HepG2 (cell line): ENCODE measurements at regions not wholly inside any gene's neighbourhood (a gene's known extent, or its start where the extent isn't known, plus 50 kb on each side); places are given as distances from the start of the nearest gene placed in this dataset.

Experiments used
- ATAC-seq: fragments of 200-7000 bp; cut with Tn5 transposase; 3 replicates; pipeline ENCODE4 v1.9.1; 2020; ENCODE audit warnings: mild to moderate bottlenecking, moderate library complexity
- BruUV-seq: library from RNA; stranded (reverse); fragments of 400-500 nt; replicated peaks from 2 replicates; lab custom pipeline; 2021; lab: Mats Ljungman, UMichigan
- CTCF ChIA-PET: fragments of 300-600 bp; formaldehyde crosslinking; extraction: SDS; loops from one replicate; lab custom pipeline; 2021; ENCODE audit warnings: low total read pairs, inconsistent platforms, low intra/inter-chr PET ratio; lab: Yijun Ruan, JAX
- POLR2A ChIA-PET: fragments of 350-600 bp; sonication (Branson Sonifier 250); formaldehyde crosslinking; loops from one replicate; lab custom pipeline; 2020; ENCODE audit warnings: antibody characterized with exemption, inconsistent platforms; lab: Yijun Ruan, JAX
- DNase-seq: peaks from one replicate; pipeline ENCODE4 v3.0.0-alpha.2; 2015; ENCODE audit warnings: low spot score
- FAIRE-seq: peaks from 3 replicates; lab custom pipeline; 2011; peaks lifted over from hg19 to GRCh38; lab: Jason Lieb, UNC
- H2AFZ ChIP-seq: one replicate; pipeline ENCODE4 v1.6.1; 2011; ENCODE audit warnings: low read length, inconsistent platforms
- H3K27ac ChIP-seq: fragments of 300-600 bp; 3 replicates; pipeline ENCODE4 v1.8.0; 2011; ENCODE audit warnings: mixed run types, mild to moderate bottlenecking, mixed read lengths, low read length, inconsistent platforms; ENCODE audit not compliant: insufficient read depth; ENCODE audit errors: extremely low read length
- H3K27me3 ChIP-seq, 2 experiments: fragments of 200-600 bp in 1 of 2; 2 replicates in 1 of 2; 3 replicates in 1 of 2; pipeline versions ENCODE4 v1.6.0 to v1.8.0; 2011; ENCODE audit warnings: low read length in 2 of 2, mild to moderate bottlenecking in 2 of 2, moderate library complexity in 2 of 2, inconsistent platforms in 1 of 2; ENCODE audit not compliant: insufficient read depth in 2 of 2, control insufficient read depth in 1 of 2
- H3K36me3 ChIP-seq, 2 experiments: fragments of 200-600 bp in 1 of 2; replicated peaks in 1 of 2; 2 replicates in 1 of 2; 3 replicates in 1 of 2; pipeline versions ENCODE4 v1.5.1 to v1.8.0; 2011; ENCODE audit warnings: low read length in 2 of 2, inconsistent platforms in 1 of 2; ENCODE audit not compliant: insufficient read depth in 2 of 2, control insufficient read depth in 1 of 2
- H3K4me1 ChIP-seq: 2 replicates; pipeline ENCODE4 v1.5.1; 2012; ENCODE audit warnings: low read length, inconsistent platforms; ENCODE audit not compliant: insufficient read depth
- H3K4me2 ChIP-seq: 2 replicates; pipeline ENCODE4 v1.6.0; 2011; ENCODE audit warnings: low read depth, low read length, inconsistent platforms
- H3K4me3 ChIP-seq, 3 experiments: fragments of 200-600 bp in 1 of 3; sonication (generic), shearing (Covaris generic) in 1 of 3; replicated peaks in 1 of 3; 2 replicates each; pipeline ENCODE4 v1.5.1; 2011 to 2016; ENCODE audit warnings: low read length in 3 of 3, inconsistent platforms in 2 of 3, low read depth in 2 of 3, mild to moderate bottlenecking in 2 of 3, control low read depth in 1 of 3, mixed read lengths in 1 of 3; ENCODE audit not compliant: insufficient read depth in 1 of 3
- H3K79me2 ChIP-seq: one replicate; pipeline ENCODE4 v1.6.1; 2011; ENCODE audit warnings: low read length, inconsistent platforms; ENCODE audit not compliant: insufficient read depth
- H3K9ac ChIP-seq: 2 replicates; pipeline ENCODE4 v1.6.0; 2011; ENCODE audit warnings: mild to moderate bottlenecking, low read depth, low read length, inconsistent platforms; ENCODE audit not compliant: insufficient read depth
- H3K9me3 ChIP-seq: 2 replicates; pipeline ENCODE4 v1.5.1; 2012; ENCODE audit warnings: mild to moderate bottlenecking, low read length
- H4K20me1 ChIP-seq: 2 replicates; pipeline ENCODE4 v1.6.0; 2011; ENCODE audit warnings: inconsistent platforms, mild to moderate bottlenecking, low read length, moderate library complexity; ENCODE audit not compliant: insufficient read depth
- MATR3 ChIP-seq: sonication (generic); formaldehyde crosslinking; IDR thresholded peaks from 2 replicates; pipeline ENCODE4 v1.4.0; 2020; ENCODE audit warnings: missing genetic modification reagents
- POGK ChIP-seq: sonication (generic); formaldehyde crosslinking; conservative IDR thresholded peaks from 2 replicates; pipeline ENCODE4 v1.8.0; 2022; ENCODE audit warnings: mild to moderate bottlenecking, moderate library complexity, missing genetic modification reagents
- RAD51 ChIP-seq: fragments of 450-650 bp; IDR thresholded peaks from 2 replicates; pipeline ENCODE4 v1.6.1; 2016; ENCODE audit warnings: borderline replicate concordance
- RBFOX2 ChIP-seq: fragments of 200-400 bp; formaldehyde crosslinking; IDR thresholded peaks from 2 replicates; pipeline ENCODE4 v1.6.1; 2017; ENCODE audit warnings: low read depth, mild to moderate bottlenecking, low read length
- REPIN1 ChIP-seq: sonication (generic); formaldehyde crosslinking; IDR thresholded peaks from 2 replicates; pipeline ENCODE4 v1.8.0; 2022; ENCODE audit warnings: missing genetic modification reagents, low read depth, mild to moderate bottlenecking, borderline replicate concordance
- SMAD3 ChIP-seq: sonication (generic); formaldehyde crosslinking; IDR thresholded peaks from 2 replicates; pipeline ENCODE4 v1.4.0; 2020; ENCODE audit warnings: missing genetic modification reagents
- TFDP2 ChIP-seq: sonication (generic); formaldehyde crosslinking; IDR thresholded peaks from 2 replicates; pipeline ENCODE4 v1.4.0; 2020; ENCODE audit warnings: missing genetic modification reagents
- ZFYVE20 ChIP-seq: sonication (generic); formaldehyde crosslinking; IDR thresholded peaks from 2 replicates; pipeline ENCODE4 v1.8.0; 2023; ENCODE audit warnings: low read depth, mild to moderate bottlenecking, moderate library complexity, missing genetic modification reagents, borderline replicate concordance
- ZNF224 ChIP-seq: sonication (generic); formaldehyde crosslinking; IDR thresholded peaks from 2 replicates; pipeline ENCODE4 v1.5.0; 2020; ENCODE audit warnings: mild to moderate bottlenecking, missing genetic modification reagents
- ZNF512B ChIP-seq: sonication (generic); formaldehyde crosslinking; IDR thresholded peaks from 2 replicates; pipeline ENCODE4 v1.5.1; 2020; ENCODE audit warnings: missing genetic modification reagents, mild to moderate bottlenecking, borderline replicate concordance
- ZNF580 ChIP-seq: IDR thresholded peaks from 2 replicates; pipeline ENCODE4 v1.6.1; 2016; ENCODE audit warnings: low read depth, borderline replicate concordance
- WGBS: methylation state at CpG from one replicate; pipeline ENCODE4 v1.1.6; 2017; ENCODE audit warnings: low lambda C conversion rate; 5-methylcytosine and 5-hydroxymethylcytosine counted together
- in situ Hi-C: cut with HindIII; loops from 2 replicates; pipeline ENCODE4 v1.10.0; 2017; ENCODE audit warnings: low pct_unique_long_range_greater_than_20kb; ENCODE audit not compliant: extremely low pct_ligation_motif_present
- intact Hi-C: fragments of 100-400 bp; cut with micrococcal nuclease; formaldehyde crosslinking; loops from one replicate; pipeline ENCODE4 v1.10.0; 2022; ENCODE audit not compliant: unreplicated experiment
- TF ChIP-seq, protein P1 (sequence below): sonication (generic); IDR thresholded peaks from 2 replicates; pipeline ENCODE4 v1.6.1; 2016; ENCODE audit warnings: low read depth, borderline replicate concordance
- TF ChIP-seq, protein P2 (sequence below): sonication (generic); formaldehyde crosslinking; IDR thresholded peaks from 2 replicates; pipeline ENCODE4 v1.5.0; 2020; ENCODE audit warnings: missing genetic modification reagents, mild to moderate bottlenecking, borderline replicate concordance

- ChIA-PET POLR2A (no interaction called here), CTCF (no interaction called here)
- H3K27me3 ChIP-seq = no peaks in the 10 kb centered on the region
- H2AFZ ChIP-seq = no peak overlapping the region
- H3K4me1 ChIP-seq = no peaks in the 10 kb centered on the region
- H3K27ac ChIP-seq = no peak overlapping the region
- DNase-seq (no peak), ATAC-seq (no peak), FAIRE-seq (no peak)
- no peaks in the 10 kb centered on the region for H3K36me3 ChIP-seq
- WGBS = 19% methylated on average over 3 of the region's 3 CpGs
- BruUV-seq = no TSS peak
- H3K9ac ChIP-seq = no peak overlapping the region
- no peaks in the 10 kb centered on the region for H4K20me1 ChIP-seq
- no peaks in the 10 kb centered on the region for H3K9me3 ChIP-seq
- H3K4me3 ChIP-seq = no peak overlapping the region
- no peak overlapping the region for H3K4me2 ChIP-seq
- in situ Hi-C loops = no loop called here
- H3K79me2 ChIP-seq = no peaks in the 10 kb centered on the region
- intact Hi-C loops = loop anchor here (5.0 kb wide), 1 partner anchor 341 kb away; no protein-coding TSS in a partner anchor
- TF ChIP-seq RBFOX2 (no peak), REPIN1 (CRISPR knock-in tag) (no peak), RAD51 (no peak), ZNF580 (CRISPR knock-in tag) (no peak), ZFYVE20 (CRISPR knock-in tag) (no peak), SMAD3 (no peak), MATR3 (CRISPR knock-in tag) (no peak), POGK (CRISPR knock-in tag) (no peak), ZNF512B (no peak), ZNF224 (CRISPR knock-in tag) (no peak), TFDP2 (CRISPR knock-in tag) (no peak)
- TF ChIP-seq, protein P1, sequence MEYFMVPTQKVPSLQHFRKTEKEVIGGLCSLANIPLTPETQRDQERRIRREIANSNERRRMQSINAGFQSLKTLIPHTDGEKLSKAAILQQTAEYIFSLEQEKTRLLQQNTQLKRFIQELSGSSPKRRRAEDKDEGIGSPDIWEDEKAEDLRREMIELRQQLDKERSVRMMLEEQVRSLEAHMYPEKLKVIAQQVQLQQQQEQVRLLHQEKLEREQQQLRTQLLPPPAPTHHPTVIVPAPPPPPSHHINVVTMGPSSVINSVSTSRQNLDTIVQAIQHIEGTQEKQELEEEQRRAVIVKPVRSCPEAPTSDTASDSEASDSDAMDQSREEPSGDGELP = no peak
- TF ChIP-seq, protein P2, sequence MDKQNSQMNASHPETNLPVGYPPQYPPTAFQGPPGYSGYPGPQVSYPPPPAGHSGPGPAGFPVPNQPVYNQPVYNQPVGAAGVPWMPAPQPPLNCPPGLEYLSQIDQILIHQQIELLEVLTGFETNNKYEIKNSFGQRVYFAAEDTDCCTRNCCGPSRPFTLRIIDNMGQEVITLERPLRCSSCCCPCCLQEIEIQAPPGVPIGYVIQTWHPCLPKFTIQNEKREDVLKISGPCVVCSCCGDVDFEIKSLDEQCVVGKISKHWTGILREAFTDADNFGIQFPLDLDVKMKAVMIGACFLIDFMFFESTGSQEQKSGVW (CRISPR knock-in tag) = no peak
Measured at GRCh38 chr2:49288113-49288705, 133.9 kb upstream of the FSHR start.
